ENCODE measurements at regions not wholly inside any gene's neighbourhood (a gene's known extent, or its start where the extent isn't known, plus 50 kb on each side); places are given as distances from the start of the nearest gene placed in this dataset.

DNA sequence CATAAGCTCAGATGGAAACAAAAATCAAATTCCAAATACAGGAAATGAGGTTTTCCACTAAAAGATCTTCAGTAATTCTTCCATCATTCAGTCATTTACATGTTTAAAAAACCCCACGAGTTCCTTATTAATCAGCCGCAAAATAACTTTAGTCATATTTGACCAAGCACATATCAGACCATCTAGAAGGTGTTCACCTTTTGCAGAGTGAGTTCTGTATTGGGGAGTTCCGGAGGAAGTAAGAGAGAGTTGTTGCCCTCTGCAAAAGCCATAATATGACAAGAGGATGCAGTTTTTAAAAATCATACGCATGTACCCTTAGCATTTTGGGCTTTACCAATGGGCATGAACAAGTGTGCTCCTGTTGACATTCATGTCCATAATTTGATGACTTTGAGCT, 61.6 kb downstream of the CCR1 start:
- no peak for DNase-seq
- 83 to 91% (median 86%) methylated on average over 4 of the region's 4 CpGs for WGBS, 3 donors
- Histone ChIP-seq H3K9me3 (ENCODE audit: control insufficient read depth in 2 of 2, insufficient read depth in 1 of 2, low read depth in 1 of 2, low read length in 1 of 2) (no peaks in the 10 kb centered on the region), H3K4me3 (ENCODE audit: low read depth in 1 of 3, low read length in 3 of 3) (no peak overlapping the region), H3K36me3 (ENCODE audit: control insufficient read depth in 3 of 3, insufficient read depth in 2 of 3, low read depth in 1 of 3, low read length in 3 of 3) (no peaks in the 10 kb centered on the region), H3K27ac (ENCODE audit: low read depth in 1 of 3, low read length in 2 of 3) (no peak overlapping the region), H3K27me3 (ENCODE audit: control insufficient read depth in 3 of 3, insufficient read depth in 3 of 3, low read length in 3 of 3) (peaks cover 0 to under 1% (median 0%) of the 10 kb centered on the region in 3 donors), H3K4me1 (ENCODE audit: control insufficient read depth in 3 of 3, insufficient read depth in 2 of 3, low read depth in 1 of 3, low read length in 2 of 3) (no peaks in the 10 kb centered on the region)
- FAIRE-seq: no peak

DNA sequence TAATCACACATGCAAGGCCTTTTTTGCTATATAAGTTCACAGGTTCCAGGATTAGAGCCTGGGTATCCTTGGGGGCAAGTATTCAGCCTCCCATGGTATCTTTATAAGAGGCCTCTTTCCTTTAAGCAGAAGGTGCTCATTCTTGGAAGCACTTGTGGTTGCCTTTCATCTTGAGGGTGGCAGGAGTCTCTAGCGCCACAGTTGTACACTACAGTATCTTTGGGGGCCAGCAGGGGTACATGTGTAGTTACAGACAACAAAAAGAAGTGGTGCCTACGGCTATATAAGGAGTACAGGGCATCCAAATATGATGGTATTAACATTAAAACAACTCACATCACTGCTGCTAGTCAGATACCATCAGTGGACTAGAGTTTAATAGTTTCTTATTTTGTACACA, 62.1 kb downstream of the CCR1 start:
- 41 to 60% (median 47%) methylated on average over 2 of the region's 2 CpGs for WGBS, 3 donors
- no peaks in the 10 kb centered on the region for H3K36me3 ChIP-seq (ENCODE audit: control insufficient read depth in 3 of 3, insufficient read depth in 2 of 3, low read depth in 1 of 3, low read length in 3 of 3)
- no peaks in the 10 kb centered on the region for H3K9me3 ChIP-seq (ENCODE audit: control insufficient read depth in 2 of 2, insufficient read depth in 1 of 2, low read depth in 1 of 2, low read length in 1 of 2)
- no peak overlapping the region for H3K4me3 ChIP-seq (ENCODE audit: low read depth in 1 of 3, low read length in 3 of 3)
- no peak overlapping the region for H3K27ac ChIP-seq (ENCODE audit: low read depth in 1 of 3, low read length in 2 of 3)
- H3K4me1 ChIP-seq (ENCODE audit: control insufficient read depth in 3 of 3, insufficient read depth in 2 of 3, low read depth in 1 of 3, low read length in 2 of 3): no peaks in the 10 kb centered on the region
- peaks cover 0 to 2% (median 0%) of the 10 kb centered on the region in 3 donors for H3K27me3 ChIP-seq (ENCODE audit: control insufficient read depth in 3 of 3, insufficient read depth in 3 of 3, low read length in 3 of 3)
- FAIRE-seq: no peak
- DNase-seq: no peak

GRCh38 chr3:46145147-46145546, 63.0 kb downstream of the CCR1 start:
- 91 to 94% (median 93%) methylated on average over 1 of the region's 1 CpG for WGBS, 3 donors
- no peaks in the 10 kb centered on the region for H3K36me3 ChIP-seq (ENCODE audit: control insufficient read depth in 3 of 3, insufficient read depth in 2 of 3, low read depth in 1 of 3, low read length in 3 of 3)
- H3K4me1 ChIP-seq (ENCODE audit: control insufficient read depth in 3 of 3, insufficient read depth in 2 of 3, low read depth in 1 of 3, low read length in 2 of 3): no peaks in the 10 kb centered on the region
- H3K27ac ChIP-seq (ENCODE audit: low read depth in 1 of 3, low read length in 2 of 3): no peak overlapping the region
- FAIRE-seq (no peak), DNase-seq (no peak)
- H3K27me3 ChIP-seq (ENCODE audit: control insufficient read depth in 3 of 3, insufficient read depth in 3 of 3, low read length in 3 of 3): peaks cover 0 to 2% (median 0%) of the 10 kb centered on the region in 3 donors
- H3K9me3 ChIP-seq (ENCODE audit: control insufficient read depth in 2 of 2, insufficient read depth in 1 of 2, low read depth in 1 of 2, low read length in 1 of 2): no peaks in the 10 kb centered on the region
- no peak overlapping the region for H3K4me3 ChIP-seq (ENCODE audit: low read depth in 1 of 3, low read length in 3 of 3)

- Histone ChIP-seq H3K27me3 (ENCODE audit: control insufficient read depth in 3 of 3, insufficient read depth in 3 of 3, low read length in 3 of 3) (peaks cover 0 to 2% (median 0%) of the 10 kb centered on the region in 3 donors), H3K4me3 (ENCODE audit: low read depth in 1 of 3, low read length in 3 of 3) (no peak overlapping the region), H3K27ac (ENCODE audit: low read depth in 1 of 3, low read length in 2 of 3) (no peak overlapping the region), H3K9me3 (ENCODE audit: control insufficient read depth in 2 of 2, insufficient read depth in 1 of 2, low read depth in 1 of 2, low read length in 1 of 2) (no peaks in the 10 kb centered on the region), H3K36me3 (ENCODE audit: control insufficient read depth in 3 of 3, insufficient read depth in 2 of 3, low read depth in 1 of 3, low read length in 3 of 3) (no peaks in the 10 kb centered on the region), H3K4me1 (ENCODE audit: control insufficient read depth in 3 of 3, insufficient read depth in 2 of 3, low read depth in 1 of 3, low read length in 2 of 3) (no peaks in the 10 kb centered on the region)
- 61 to 68% (median 66%) methylated on average over 4 of the region's 4 CpGs for WGBS, 3 donors
- DNase-seq: no peak
- no peak for FAIRE-seq
Measured at GRCh38 chr3:46143951-46144473, 64.1 kb downstream of the CCR1 start.

DNA sequence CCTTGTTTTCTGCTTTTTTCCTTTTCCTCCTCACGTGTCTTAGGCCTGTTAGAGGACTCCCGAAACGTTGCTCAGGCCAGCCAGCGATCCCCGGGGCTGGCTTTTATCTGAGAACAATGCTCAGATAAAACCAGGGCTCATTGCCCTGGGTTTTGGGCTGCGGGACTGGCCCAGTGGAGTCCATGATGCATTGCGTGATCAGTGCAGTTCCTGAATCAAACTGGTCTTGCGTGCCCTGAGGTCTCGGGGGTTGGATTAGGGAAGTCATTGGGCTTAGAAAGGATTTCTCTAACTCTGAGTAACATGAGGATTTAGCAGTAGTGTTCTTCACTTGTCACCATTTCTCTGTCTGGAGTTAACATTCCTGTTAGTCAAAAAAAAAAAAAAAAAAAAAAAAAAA, 66.3 kb downstream of the CCR1 start:
- no peaks in the 10 kb centered on the region for H3K36me3 ChIP-seq (ENCODE audit: control insufficient read depth in 3 of 3, insufficient read depth in 2 of 3, low read depth in 1 of 3, low read length in 3 of 3)
- WGBS, 3 donors: 72 to 87% (median 74%) methylated on average over 9 of the region's 9 CpGs
- no peaks in the 10 kb centered on the region for H3K9me3 ChIP-seq (ENCODE audit: control insufficient read depth in 2 of 2, insufficient read depth in 1 of 2, low read depth in 1 of 2, low read length in 1 of 2)
- no peak overlapping the region for H3K27ac ChIP-seq (ENCODE audit: low read depth in 1 of 3, low read length in 2 of 3)
- peaks cover 0 to 5% (median 0%) of the 10 kb centered on the region in 3 donors for H3K27me3 ChIP-seq (ENCODE audit: control insufficient read depth in 3 of 3, insufficient read depth in 3 of 3, low read length in 3 of 3)
- H3K4me3 ChIP-seq (ENCODE audit: low read depth in 1 of 3, low read length in 3 of 3): no peak overlapping the region
- DNase-seq (no peak), FAIRE-seq (no peak)
- no peaks in the 10 kb centered on the region for H3K4me1 ChIP-seq (ENCODE audit: control insufficient read depth in 3 of 3, insufficient read depth in 2 of 3, low read depth in 1 of 3, low read length in 2 of 3)

GRCh38 chr3:46138581-46138980, 69.5 kb downstream of the CCR1 start:
- peaks cover 0 to 5% (median 0%) of the 10 kb centered on the region in 3 donors for H3K27me3 ChIP-seq (ENCODE audit: control insufficient read depth in 3 of 3, insufficient read depth in 3 of 3, low read length in 3 of 3)
- no peak overlapping the region for H3K4me3 ChIP-seq (ENCODE audit: low read depth in 1 of 3, low read length in 3 of 3)
- H3K4me1 ChIP-seq (ENCODE audit: control insufficient read depth in 3 of 3, insufficient read depth in 2 of 3, low read depth in 1 of 3, low read length in 2 of 3): no peaks in the 10 kb centered on the region
- no peak overlapping the region for H3K27ac ChIP-seq (ENCODE audit: low read depth in 1 of 3, low read length in 2 of 3)
- DNase-seq (no peak), FAIRE-seq (no peak)
- H3K36me3 ChIP-seq (ENCODE audit: control insufficient read depth in 3 of 3, insufficient read depth in 2 of 3, low read depth in 1 of 3, low read length in 3 of 3): no peaks in the 10 kb centered on the region
- 70 to 72% (median 70%) methylated on average over 3 of the region's 3 CpGs for WGBS, 3 donors
- H3K9me3 ChIP-seq (ENCODE audit: control insufficient read depth in 2 of 2, insufficient read depth in 1 of 2, low read depth in 1 of 2, low read length in 1 of 2): no peaks in the 10 kb centered on the region

DNA sequence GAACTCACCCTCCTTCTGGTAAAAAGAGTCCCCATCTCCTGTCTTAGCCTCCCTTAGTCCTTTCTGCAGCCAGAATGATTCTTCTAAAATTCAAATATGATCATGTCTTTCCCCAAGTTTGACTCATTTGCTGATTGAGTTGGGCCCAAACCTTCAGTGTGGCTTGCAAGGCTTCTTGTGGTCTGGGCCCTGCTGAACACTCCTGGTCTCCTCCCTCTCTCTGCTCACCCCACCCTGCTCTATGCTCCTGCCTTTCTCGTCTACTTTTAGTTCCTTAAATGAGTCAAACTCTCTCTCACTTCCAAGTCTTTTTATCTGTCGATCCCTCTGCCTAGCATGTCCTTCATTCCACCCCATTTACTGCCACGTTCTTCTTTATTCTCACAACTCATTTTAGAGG, 72.6 kb downstream of the CCR1 start:
- DNase-seq (no peak), FAIRE-seq (no peak)
- Histone ChIP-seq H3K9me3 (ENCODE audit: control insufficient read depth in 2 of 2, insufficient read depth in 1 of 2, low read depth in 1 of 2, low read length in 1 of 2) (no peaks in the 10 kb centered on the region), H3K27me3 (ENCODE audit: control insufficient read depth in 3 of 3, insufficient read depth in 3 of 3, low read length in 3 of 3) (peaks cover 0 to 3% (median 0%) of the 10 kb centered on the region in 3 donors), H3K4me1 (ENCODE audit: control insufficient read depth in 3 of 3, insufficient read depth in 2 of 3, low read depth in 1 of 3, low read length in 2 of 3) (no peaks in the 10 kb centered on the region), H3K4me3 (ENCODE audit: low read depth in 1 of 3, low read length in 3 of 3) (no peak overlapping the region), H3K27ac (ENCODE audit: low read depth in 1 of 3, low read length in 2 of 3) (no peak overlapping the region), H3K36me3 (ENCODE audit: control insufficient read depth in 3 of 3, insufficient read depth in 2 of 3, low read depth in 1 of 3, low read length in 3 of 3) (no peaks in the 10 kb centered on the region)
- WGBS, 3 donors: 61 to 66% (median 65%) methylated on average over 3 of the region's 3 CpGs

DNA sequence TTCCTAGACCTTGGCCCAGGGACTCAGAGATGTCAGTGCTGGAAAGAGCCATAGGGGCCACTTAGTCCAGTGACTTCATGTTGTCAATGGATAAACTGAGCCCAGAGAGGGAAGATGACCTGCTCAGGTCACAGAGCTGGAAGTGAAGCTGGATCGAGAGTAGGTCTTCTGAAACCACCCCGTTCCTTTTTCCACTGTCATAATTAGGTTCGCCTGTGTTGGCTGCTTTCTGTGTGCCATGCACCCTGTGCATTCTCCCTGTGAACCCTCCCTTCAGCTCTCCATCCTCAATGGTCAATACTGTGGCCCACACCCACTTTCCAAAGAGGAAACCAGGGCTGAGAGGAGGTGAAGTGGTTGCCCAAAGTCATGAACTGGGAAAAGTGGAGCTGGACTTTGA, 74.8 kb downstream of the CCR1 start:
- Histone ChIP-seq H3K9me3 (ENCODE audit: control insufficient read depth in 2 of 2, insufficient read depth in 1 of 2, low read depth in 1 of 2, low read length in 1 of 2) (no peaks in the 10 kb centered on the region), H3K27ac (ENCODE audit: low read depth in 1 of 3, low read length in 2 of 3) (no peak overlapping the region), H3K36me3 (ENCODE audit: control insufficient read depth in 3 of 3, insufficient read depth in 2 of 3, low read depth in 1 of 3, low read length in 3 of 3) (no peaks in the 10 kb centered on the region), H3K4me3 (ENCODE audit: low read depth in 1 of 3, low read length in 3 of 3) (no peak overlapping the region), H3K4me1 (ENCODE audit: control insufficient read depth in 3 of 3, insufficient read depth in 2 of 3, low read depth in 1 of 3, low read length in 2 of 3) (no peaks in the 10 kb centered on the region), H3K27me3 (ENCODE audit: control insufficient read depth in 3 of 3, insufficient read depth in 3 of 3, low read length in 3 of 3) (peaks cover 0 to 3% (median 0%) of the 10 kb centered on the region in 3 donors)
- 81 to 86% (median 84%) methylated on average over 3 of the region's 3 CpGs for WGBS, 3 donors
- FAIRE-seq (no peak), DNase-seq (no peak)

DNA sequence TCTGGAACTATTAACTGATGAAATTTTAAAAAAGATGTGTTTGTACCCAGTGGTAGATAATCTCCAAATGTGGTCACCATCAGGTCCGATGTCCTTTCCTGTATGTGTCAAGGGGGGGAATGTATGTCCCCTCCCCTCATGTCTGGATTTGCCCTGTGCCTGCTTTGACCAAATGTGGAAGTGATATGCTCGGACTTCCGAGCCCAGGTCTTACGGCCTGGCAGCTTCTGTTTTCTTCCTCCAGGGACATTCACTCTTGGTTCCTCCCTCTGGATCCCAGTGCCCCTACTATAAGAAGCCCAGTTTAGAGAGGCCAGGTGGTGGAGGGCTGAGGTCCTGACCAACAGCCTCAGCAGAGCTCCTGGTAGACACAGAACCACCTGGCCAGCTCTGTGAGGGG, 75.5 kb downstream of the CCR1 start:
- DNase-seq: no peak
- FAIRE-seq: no peak
- no peak overlapping the region for H3K4me3 ChIP-seq (ENCODE audit: low read depth in 1 of 3, low read length in 3 of 3)
- no peaks in the 10 kb centered on the region for H3K36me3 ChIP-seq (ENCODE audit: control insufficient read depth in 3 of 3, insufficient read depth in 2 of 3, low read depth in 1 of 3, low read length in 3 of 3)
- no peak overlapping the region for H3K27ac ChIP-seq (ENCODE audit: low read depth in 1 of 3, low read length in 2 of 3)
- peaks cover 0 to 3% (median 0%) of the 10 kb centered on the region in 3 donors for H3K27me3 ChIP-seq (ENCODE audit: control insufficient read depth in 3 of 3, insufficient read depth in 3 of 3, low read length in 3 of 3)
- 86 to 92% (median 92%) methylated on average over 4 of the region's 4 CpGs for WGBS, 3 donors
- H3K9me3 ChIP-seq (ENCODE audit: control insufficient read depth in 2 of 2, insufficient read depth in 1 of 2, low read depth in 1 of 2, low read length in 1 of 2): no peaks in the 10 kb centered on the region
- no peaks in the 10 kb centered on the region for H3K4me1 ChIP-seq (ENCODE audit: control insufficient read depth in 3 of 3, insufficient read depth in 2 of 3, low read depth in 1 of 3, low read length in 2 of 3)

Data from small intestine (tissue), 7 donors.